Fibroblast of skin of left biceps (primary cell): ENCODE measurements at regions not wholly inside any gene's neighbourhood (a gene's known extent, or its start where the extent isn't known, plus 50 kb on each side); places are given as distances from the start of the nearest gene placed in this dataset.
A peak's percentile ranks its signal among the peaks of the same experiment; 100 is the strongest.
"Not testable (repeated sequence)": the region's sequence is repeated elsewhere in the genome, so short reads cannot be mapped to it uniquely, and the experiment has no call there.

Experiments used
- DNase-seq, 2 experiments: peaks; one replicate each; pipeline ENCODE4 v3.0.0-alpha.2; 2013; ENCODE audit warnings: low read depth in 2 of 2

- no peak for DNase-seq
Observed at GRCh38 chr7:142636751-142637150, 112.5 kb upstream of the PRSS1 start.

- not testable (repeated sequence) for DNase-seq
Observed at GRCh38 chr7:142636107-142636506, 113.2 kb upstream of the PRSS1 start.

GRCh38 chr7:142632271-142633134, 116.8 kb upstream of the PRSS1 start:
- DNase-seq, result no peak

- DNase-seq, result peak in 1 of 2 experiments; percentile 17
Observed at GRCh38 chr7:142629588-142630260, 119.5 kb upstream of the PRSS1 start.

- DNase-seq, result no peak
Observed at GRCh38 chr7:142628945-142629344, 120.3 kb upstream of the PRSS1 start.

GRCh38 chr7:142627223-142627622, 122.0 kb upstream of the PRSS1 start:
- not testable (repeated sequence) for DNase-seq

GRCh38 chr7:142626420-142627035, 122.7 kb upstream of the PRSS1 start:
- no peak for DNase-seq

- DNase-seq, result not testable (repeated sequence)
Observed at GRCh38 chr7:142625216-142625615, 124.1 kb upstream of the PRSS1 start.

GRCh38 chr7:142620402-142620801, 128.9 kb upstream of the PRSS1 start:
- no peak for DNase-seq

- no peak for DNase-seq
Observed at GRCh38 chr7:142618655-142619351, 130.5 kb upstream of the PRSS1 start.

- no peak for DNase-seq
Observed at GRCh38 chr7:142616842-142617241, 132.4 kb upstream of the PRSS1 start.

GRCh38 chr7:142616121-142616643, 133.1 kb upstream of the PRSS1 start:
- no peak for DNase-seq

GRCh38 chr7:142615508-142615907, 133.8 kb upstream of the PRSS1 start:
- no peak for DNase-seq

GRCh38 chr7:142614116-142614515, 135.2 kb upstream of the PRSS1 start:
- no peak for DNase-seq

GRCh38 chr7:142612237-142612881, 136.9 kb upstream of the PRSS1 start:
- no peak for DNase-seq

- DNase-seq, result no peak
Observed at GRCh38 chr7:142611566-142612236, 137.6 kb upstream of the PRSS1 start.

GRCh38 chr7:142608630-142609428, 140.4 kb upstream of the PRSS1 start:
- DNase-seq, result no peak

GRCh38 chr7:142607351-142607750, 141.9 kb upstream of the PRSS1 start:
- no peak for DNase-seq

- DNase-seq, result no peak
Observed at GRCh38 chr7:142606081-142606480, 143.2 kb upstream of the PRSS1 start.

- DNase-seq, result no peak
Observed at GRCh38 chr7:142604671-142605070, 144.6 kb upstream of the PRSS1 start.
